ENCODE measurements at regions not wholly inside any gene's neighbourhood (a gene's known extent, or its start where the extent isn't known, plus 50 kb on each side); places are given as distances from the start of the nearest gene placed in this dataset.

GRCh38 chr5:168046163-168046562 is 245.3 kb upstream of the WWC1 start:
- Mint-ChIP-seq H3K9me3 (peaks cover 0 to 2% (median 0%) of the 10 kb centered on the region in 7 donors), H3K4me3 (no peak overlapping the region), H3K27ac (peak overlapping the region in 1 of 7 donors; percentile 35), H3K4me1 (no peaks in the 10 kb centered on the region), H3K27me3 (ENCODE audit: low read depth in 3 of 3) (peaks cover 1 to 6% (median 4%) of the 10 kb centered on the region in 3 donors), H3K36me3 (no peaks in the 10 kb centered on the region)
- Histone ChIP-seq H2AFZ (ENCODE audit: insufficient read depth, low read depth, low read length, poor library complexity, severe bottlenecking) (no peak overlapping the region), H3K27me3 (ENCODE audit: control insufficient read depth in 2 of 2, insufficient read depth in 2 of 2, low read length in 2 of 2) (no peaks in the 10 kb centered on the region), H4K20me1 (ENCODE audit: insufficient read depth, low read length) (no peaks in the 10 kb centered on the region), H3K9me3 (replicated peaks in 1 of 2; ENCODE audit: control insufficient read depth in 1 of 2, insufficient read depth in 1 of 2, low read length in 2 of 2) (no peaks in the 10 kb centered on the region), H3K4me3 (replicated peaks in 1 of 3; ENCODE audit: low read depth in 2 of 3, low read length in 3 of 3) (no peak overlapping the region), H3K4me1 (ENCODE audit: control insufficient read depth in 1 of 2, insufficient read depth in 2 of 2, low read length in 2 of 2) (no peaks in the 10 kb centered on the region), H3K4me2 (replicated peaks; ENCODE audit: extremely low read depth, low read length, poor library complexity, severe bottlenecking) (no peak overlapping the region), H3K79me2 (ENCODE audit: insufficient read depth, low read length) (no peaks in the 10 kb centered on the region), H3K9ac (ENCODE audit: insufficient read depth, low read length, poor library complexity, severe bottlenecking) (no peak overlapping the region), H3K27ac (ENCODE audit: low read depth in 1 of 2, low read length in 2 of 2) (no peak overlapping the region), H3K36me3 (replicated peaks in 1 of 2; ENCODE audit: control insufficient read depth in 1 of 2, insufficient read depth in 2 of 2, low read length in 2 of 2) (no peaks in the 10 kb centered on the region)
- no CpG with 5 or more reads among the region's 4 CpGs for WGBS (ENCODE audit: insufficient coverage)
- TF ChIP-seq, protein P1, sequence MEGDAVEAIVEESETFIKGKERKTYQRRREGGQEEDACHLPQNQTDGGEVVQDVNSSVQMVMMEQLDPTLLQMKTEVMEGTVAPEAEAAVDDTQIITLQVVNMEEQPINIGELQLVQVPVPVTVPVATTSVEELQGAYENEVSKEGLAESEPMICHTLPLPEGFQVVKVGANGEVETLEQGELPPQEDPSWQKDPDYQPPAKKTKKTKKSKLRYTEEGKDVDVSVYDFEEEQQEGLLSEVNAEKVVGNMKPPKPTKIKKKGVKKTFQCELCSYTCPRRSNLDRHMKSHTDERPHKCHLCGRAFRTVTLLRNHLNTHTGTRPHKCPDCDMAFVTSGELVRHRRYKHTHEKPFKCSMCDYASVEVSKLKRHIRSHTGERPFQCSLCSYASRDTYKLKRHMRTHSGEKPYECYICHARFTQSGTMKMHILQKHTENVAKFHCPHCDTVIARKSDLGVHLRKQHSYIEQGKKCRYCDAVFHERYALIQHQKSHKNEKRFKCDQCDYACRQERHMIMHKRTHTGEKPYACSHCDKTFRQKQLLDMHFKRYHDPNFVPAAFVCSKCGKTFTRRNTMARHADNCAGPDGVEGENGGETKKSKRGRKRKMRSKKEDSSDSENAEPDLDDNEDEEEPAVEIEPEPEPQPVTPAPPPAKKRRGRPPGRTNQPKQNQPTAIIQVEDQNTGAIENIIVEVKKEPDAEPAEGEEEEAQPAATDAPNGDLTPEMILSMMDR (IDR thresholded peaks at IDR 0.05): no peak
- DNase-seq: no peak
- intact Hi-C loops (cut with micrococcal nuclease): loop anchor here in 1 of 2 donors (5.0 kb wide), 1 partner anchor 324 kb away; no protein-coding TSS in a partner anchor

DNA sequence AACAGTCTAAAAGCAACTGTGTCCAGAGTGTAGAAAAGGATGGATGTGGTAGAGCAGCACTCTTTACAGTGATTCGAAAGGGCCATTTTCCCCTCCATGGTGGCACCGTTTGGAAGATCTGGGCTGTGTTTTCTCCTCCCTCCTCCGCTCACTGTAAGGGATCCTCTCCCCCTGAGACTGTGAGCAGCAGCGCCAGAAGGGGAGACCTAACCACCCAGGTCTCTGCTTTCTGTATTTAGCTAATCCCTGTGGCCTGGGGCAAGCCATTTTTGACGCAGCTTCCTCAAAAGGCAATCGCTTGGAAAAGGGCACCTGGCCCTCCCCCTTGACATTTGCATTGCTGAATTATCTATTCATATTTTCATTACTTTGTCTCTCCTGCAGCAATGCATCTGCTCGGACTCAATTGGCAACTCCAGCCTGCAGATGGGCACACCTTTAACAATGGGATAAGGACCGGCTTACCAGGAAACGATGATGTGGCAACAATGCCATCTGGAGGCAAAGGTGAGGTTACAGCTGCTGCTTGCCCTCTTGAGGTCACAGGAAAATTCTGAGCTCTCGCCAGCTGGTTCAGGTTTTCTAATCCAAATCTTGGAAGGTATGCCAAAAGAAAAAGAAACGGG is 244.3 kb upstream of the WWC1 start:
- peaks cover 0 to 2% (median 0%) of the 10 kb centered on the region in 7 donors for H3K9me3 Mint-ChIP-seq
- Histone ChIP-seq H3K4me2 (replicated peaks; ENCODE audit: extremely low read depth, low read length, poor library complexity, severe bottlenecking) (no peak overlapping the region), H3K4me3 (replicated peaks in 1 of 3; ENCODE audit: low read depth in 2 of 3, low read length in 3 of 3) (no peak overlapping the region), H3K4me1 (ENCODE audit: control insufficient read depth in 1 of 2, insufficient read depth in 2 of 2, low read length in 2 of 2) (no peaks in the 10 kb centered on the region), H4K20me1 (ENCODE audit: insufficient read depth, low read length) (no peaks in the 10 kb centered on the region), H3K27ac (ENCODE audit: low read depth in 1 of 2, low read length in 2 of 2) (no peak overlapping the region), H2AFZ (ENCODE audit: insufficient read depth, low read depth, low read length, poor library complexity, severe bottlenecking) (no peak overlapping the region), H3K9ac (ENCODE audit: insufficient read depth, low read length, poor library complexity, severe bottlenecking) (no peak overlapping the region), H3K36me3 (replicated peaks in 1 of 2; ENCODE audit: control insufficient read depth in 1 of 2, insufficient read depth in 2 of 2, low read length in 2 of 2) (no peaks in the 10 kb centered on the region), H3K27me3 (ENCODE audit: control insufficient read depth in 2 of 2, insufficient read depth in 2 of 2, low read length in 2 of 2) (no peaks in the 10 kb centered on the region), H3K9me3 (replicated peaks in 1 of 2; ENCODE audit: control insufficient read depth in 1 of 2, insufficient read depth in 1 of 2, low read length in 2 of 2) (no peaks in the 10 kb centered on the region), H3K79me2 (ENCODE audit: insufficient read depth, low read length) (no peaks in the 10 kb centered on the region)
- no peak overlapping the region for H3K4me3 Mint-ChIP-seq
- no peaks in the 10 kb centered on the region for H3K36me3 Mint-ChIP-seq
- H3K27me3 Mint-ChIP-seq (ENCODE audit: low read depth in 3 of 3): peaks cover 1 to 6% (median 4%) of the 10 kb centered on the region in 3 donors
- H3K4me1 Mint-ChIP-seq: no peaks in the 10 kb centered on the region
- intact Hi-C loops (cut with micrococcal nuclease): loop anchor here in 1 of 2 donors (5.0 kb wide), 1 partner anchor 325 kb away; no protein-coding TSS in a partner anchor
- TF ChIP-seq, protein P1 (IDR thresholded peaks at IDR 0.05): no peak
- no peak overlapping the region for H3K27ac Mint-ChIP-seq
- WGBS (ENCODE audit: insufficient coverage): 34% methylated on average over 7 of the region's 11 CpGs
- DNase-seq: peak in 2 of 3 donors; percentile 6 to 15

Measured in CD14-positive monocyte (primary cell).